ENCODE measurements at regions not wholly inside any gene's neighbourhood (a gene's known extent, or its start where the extent isn't known, plus 50 kb on each side); places are given as distances from the start of the nearest gene placed in this dataset.

DNA sequence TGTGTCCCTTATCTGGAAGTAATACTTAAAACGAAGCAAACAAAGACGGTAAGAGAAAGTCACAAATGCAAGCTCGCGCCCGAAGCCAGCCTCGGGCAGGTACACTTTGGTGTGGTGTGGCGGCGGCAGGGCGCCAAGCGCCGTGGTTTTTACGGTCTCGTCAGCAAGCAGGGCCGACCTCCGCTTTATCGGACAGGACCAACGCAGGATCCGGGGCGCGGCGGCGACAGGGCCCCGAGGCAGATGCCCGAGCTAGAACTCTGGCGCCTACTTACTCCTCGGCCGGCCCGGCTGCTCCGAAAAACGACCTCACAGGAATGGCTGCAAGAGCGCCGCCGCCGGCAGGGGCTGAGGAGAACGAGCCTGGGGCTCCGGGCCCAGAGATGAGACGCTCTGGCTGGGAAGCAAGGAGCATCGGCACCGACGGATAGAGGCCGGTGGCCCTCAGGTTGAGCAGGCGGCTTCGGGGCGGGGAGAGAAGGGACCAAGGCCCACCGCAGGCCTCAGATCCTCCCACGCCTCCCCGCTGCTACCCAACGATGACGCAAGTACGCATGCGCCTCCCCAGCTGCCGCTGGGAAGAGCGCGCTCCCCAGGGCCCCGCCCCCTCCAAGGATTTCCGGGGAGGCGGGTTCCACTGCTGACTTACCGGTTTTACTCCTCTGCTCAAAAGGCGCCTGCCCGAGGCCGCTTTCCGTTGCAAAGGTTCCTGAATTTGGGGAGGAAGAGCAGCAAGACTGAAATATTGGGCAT is 60.6 kb downstream of the FAM217A start:
- TF ChIP-seq, protein P1, sequence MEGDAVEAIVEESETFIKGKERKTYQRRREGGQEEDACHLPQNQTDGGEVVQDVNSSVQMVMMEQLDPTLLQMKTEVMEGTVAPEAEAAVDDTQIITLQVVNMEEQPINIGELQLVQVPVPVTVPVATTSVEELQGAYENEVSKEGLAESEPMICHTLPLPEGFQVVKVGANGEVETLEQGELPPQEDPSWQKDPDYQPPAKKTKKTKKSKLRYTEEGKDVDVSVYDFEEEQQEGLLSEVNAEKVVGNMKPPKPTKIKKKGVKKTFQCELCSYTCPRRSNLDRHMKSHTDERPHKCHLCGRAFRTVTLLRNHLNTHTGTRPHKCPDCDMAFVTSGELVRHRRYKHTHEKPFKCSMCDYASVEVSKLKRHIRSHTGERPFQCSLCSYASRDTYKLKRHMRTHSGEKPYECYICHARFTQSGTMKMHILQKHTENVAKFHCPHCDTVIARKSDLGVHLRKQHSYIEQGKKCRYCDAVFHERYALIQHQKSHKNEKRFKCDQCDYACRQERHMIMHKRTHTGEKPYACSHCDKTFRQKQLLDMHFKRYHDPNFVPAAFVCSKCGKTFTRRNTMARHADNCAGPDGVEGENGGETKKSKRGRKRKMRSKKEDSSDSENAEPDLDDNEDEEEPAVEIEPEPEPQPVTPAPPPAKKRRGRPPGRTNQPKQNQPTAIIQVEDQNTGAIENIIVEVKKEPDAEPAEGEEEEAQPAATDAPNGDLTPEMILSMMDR (IDR thresholded peaks at IDR 0.05): no peak
- TF ChIP-seq SMAD3 (CRISPR knock-in tag; IDR thresholded peaks at IDR 0.05; ENCODE audit: borderline replicate concordance) (peak; percentile 85; the same call in 1 of the 2 replicates), SP1 (CRISPR knock-in tag; conservative IDR thresholded peaks at IDR 0.05) (peak; percentile 77)

Data from WTC11 (cell line).